GM19351 (cell line): ENCODE measurements at regions not wholly inside any gene's neighbourhood (a gene's known extent, or its start where the extent isn't known, plus 50 kb on each side); places are given as distances from the start of the nearest gene placed in this dataset.
"Not testable (repeated sequence)": the region's sequence is repeated elsewhere in the genome, so short reads cannot be mapped to it uniquely, and the experiment has no call there.

Source experiments
- ATAC-seq: cut with Tn5 transposase; IDR thresholded peaks from one replicate; pipeline ENCODE4 v1.9.1; 2021; ENCODE audit warnings: mild to moderate bottlenecking, moderate library complexity; ENCODE audit not compliant: unreplicated experiment

DNA sequence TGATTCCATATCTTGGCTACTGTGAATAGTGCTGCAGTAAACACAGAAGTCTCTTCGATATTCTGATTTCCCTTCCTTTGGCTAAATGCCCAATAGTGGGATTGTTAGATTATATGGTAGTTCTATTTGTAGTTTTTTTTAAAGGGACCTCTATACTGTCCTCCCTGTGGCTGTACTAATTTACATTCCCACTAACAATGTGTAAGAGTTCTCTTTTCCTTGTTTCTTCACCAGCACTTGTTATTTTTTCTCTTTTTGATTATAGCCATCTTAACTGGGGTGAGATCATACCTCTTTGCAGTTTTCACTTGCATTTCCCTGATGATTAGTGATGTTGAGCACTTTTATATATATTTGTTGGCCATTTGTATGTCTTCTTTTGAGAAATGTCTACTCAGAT, 102.0 kb downstream of the CARTPT start:
- no peak for ATAC-seq

DNA sequence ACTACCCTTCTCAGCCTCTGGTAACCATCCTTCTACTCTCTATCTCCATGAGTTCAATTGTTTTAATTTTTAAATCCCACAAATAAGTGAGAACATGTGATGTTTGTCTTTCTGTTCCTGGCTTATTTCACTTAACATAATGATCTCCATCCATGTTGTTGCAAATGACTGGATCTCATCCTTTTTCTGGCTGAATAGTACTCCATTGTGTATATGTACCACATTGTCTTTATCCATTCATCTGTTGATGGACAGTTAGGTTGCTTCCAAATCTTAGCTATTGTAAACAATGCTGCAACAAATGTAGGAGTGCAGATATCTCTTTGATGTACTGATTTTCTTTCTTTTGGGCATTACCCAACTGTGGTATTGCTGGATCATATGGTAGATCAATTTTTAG, 103.0 kb downstream of the CARTPT start:
- not testable (repeated sequence) for ATAC-seq

DNA sequence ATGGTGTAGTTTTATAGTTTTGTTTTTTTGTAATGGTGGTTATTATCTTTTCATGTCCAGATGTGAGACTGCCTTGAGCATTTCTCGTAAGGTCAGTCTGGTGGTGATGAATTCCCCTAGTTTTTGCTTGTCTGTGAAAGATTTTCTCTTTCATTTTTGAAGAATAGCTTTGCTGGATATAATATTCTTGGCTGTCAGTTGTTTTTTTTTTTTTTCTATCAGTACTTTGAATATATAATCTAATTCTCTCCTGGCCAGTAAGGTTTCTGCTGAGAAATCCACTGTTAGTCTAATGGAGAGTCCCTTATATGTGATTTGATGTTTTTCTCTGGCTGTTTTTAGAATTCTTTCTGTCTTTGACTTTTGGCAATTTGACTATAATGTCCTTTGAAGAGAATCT, 106.9 kb downstream of the CARTPT start:
- no peak for ATAC-seq

DNA sequence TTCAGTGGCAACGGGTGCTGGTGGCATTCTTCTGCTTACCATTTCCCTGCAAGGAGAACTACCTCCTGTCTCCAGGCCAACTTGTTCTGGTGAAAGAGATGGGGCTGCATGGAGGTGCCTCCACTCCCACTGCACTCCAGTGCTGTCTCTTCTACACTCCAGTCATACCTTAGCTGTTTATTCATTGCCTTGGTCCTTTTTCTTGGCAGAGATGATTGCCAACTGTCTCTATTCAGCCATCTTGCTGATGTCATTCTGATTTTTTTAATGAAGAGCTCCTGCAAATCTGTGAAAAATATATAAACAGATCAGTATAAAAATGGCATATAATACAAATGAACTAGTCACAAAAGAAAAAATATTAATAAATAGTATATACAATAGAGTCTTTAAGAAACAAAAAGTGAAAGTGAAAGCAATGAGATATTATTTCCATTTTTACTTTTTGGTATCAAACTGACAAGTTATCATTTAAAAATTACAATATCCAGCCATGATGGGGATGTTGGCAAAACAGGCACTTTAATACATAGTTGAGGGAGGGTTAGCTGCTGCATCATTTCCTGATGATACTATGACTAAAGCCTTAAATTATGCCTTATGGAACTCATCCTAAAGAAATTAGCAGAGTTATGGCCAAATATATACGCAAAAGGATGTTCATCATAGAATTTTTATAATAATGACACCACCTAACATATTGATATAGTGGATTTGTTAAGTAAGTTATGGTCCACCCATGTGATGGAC, 109.4 kb downstream of the CARTPT start:
- ATAC-seq: no peak

DNA sequence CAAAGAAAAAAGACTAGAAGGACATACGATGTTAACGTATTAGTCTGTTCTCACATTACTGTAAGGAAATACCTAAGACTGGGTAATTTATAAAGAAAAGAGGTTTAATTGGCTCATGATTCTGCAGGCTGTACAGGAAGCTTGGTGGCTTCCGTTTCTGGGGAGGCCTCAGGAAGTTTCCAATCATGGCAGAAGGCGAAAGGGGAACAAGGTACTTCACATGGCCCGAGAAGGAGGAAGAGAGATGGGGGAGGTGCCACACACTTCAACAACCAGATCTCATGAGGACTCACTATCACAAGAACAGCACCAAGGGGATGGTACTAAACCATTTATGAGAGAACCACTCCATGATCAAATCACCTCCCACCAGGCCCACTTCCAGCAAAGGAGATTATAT, 110.1 kb downstream of the CARTPT start:
- no peak for ATAC-seq

DNA sequence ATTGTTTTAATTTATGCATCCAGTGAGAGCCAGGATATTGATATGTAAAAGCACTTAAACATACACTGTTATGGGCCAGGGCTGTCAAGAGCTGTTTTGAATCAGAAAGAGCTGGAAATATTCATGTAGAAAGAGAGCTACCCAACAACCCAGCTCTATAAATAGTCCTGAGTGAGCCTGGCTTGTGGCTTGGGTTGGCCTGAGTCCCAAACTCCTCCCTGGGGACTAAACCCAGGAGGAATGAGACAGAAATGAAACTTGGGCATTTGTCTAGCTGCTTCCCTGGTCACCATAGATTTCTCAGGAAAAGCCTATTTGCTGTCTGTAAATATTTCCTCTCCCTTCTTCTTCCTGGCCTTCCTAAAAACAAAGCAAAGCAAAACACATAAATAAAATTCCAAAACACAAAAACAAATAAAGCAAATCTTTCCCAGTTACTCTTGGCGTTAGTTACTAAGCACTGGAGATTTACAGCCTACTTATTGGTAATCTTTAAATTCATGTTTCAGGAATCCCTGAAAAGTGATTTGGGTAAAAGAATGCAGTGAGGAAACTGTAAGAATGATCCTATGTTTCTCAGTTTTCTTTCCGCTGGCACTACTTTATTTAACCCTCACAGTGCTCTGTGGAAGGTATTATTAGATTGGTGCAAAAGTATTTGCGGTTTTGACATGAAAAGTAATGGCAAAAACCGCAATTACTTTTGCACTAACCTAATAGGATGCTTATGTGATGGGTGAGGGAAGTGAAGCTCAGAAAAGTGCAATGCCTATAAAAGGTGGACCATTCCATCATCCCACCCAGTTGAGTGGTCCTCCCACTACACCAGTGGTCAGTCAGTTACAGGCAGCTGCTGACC, 111.8 kb downstream of the CARTPT start:
- ATAC-seq: no peak

DNA sequence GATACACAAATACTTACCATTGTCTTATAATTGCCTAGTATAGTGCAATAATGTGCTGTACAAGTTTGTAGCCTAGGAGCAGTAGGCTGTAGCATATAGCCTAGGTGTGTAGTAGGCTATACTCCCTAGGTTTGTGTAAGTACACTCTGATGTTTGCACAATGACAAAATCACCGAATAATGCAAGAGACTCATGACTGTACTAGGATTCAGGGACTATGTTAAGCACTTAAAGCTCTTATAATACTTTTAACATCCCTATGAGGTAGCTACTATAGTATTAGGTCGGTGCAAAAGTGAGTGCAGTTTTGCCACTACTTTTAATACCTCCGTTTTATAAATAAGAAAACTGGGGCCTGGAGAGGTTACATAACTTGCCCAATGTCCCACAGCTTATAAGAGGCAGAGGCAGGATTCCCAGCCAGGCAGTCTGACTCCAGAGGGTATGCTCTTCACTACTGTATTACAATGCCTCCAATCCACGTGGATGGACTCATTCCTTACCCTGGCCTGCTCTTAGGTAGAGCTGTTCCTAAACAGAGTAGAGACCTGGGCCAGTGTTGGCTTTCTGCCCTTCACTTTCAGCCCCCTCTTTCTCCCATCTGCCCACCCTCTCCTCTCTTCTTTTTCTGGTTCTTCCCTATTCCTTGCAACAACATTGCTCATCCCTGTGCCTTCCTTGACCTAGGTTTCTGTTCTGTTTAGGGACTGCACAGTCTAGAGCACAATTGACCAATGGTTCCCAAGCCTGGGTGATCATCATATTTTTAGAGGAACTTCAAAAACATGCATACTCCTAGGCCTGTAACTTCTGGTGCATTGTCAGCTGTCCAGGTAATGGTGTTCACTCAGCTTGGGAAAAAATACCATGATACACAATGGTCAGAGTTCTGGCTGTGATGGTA, 114.0 kb downstream of the CARTPT start:
- no peak for ATAC-seq

DNA sequence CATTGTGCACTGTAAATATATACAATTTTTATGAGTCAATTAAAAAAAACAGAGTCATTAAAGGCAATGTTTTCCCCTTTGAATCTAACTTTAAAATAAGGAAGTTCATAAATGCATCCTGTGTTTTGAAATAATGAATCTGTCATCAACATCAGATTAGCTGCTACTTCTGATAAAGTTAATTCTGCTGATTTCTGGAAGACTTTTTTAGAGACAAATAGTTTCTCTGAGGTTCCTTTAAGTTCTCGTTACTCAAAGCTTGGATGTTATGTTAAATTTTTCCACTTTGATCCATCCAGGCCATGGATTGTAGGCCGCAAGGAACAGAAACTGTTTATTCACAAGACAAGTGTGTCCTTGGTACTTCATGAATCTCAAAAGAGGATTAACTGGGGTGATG, 115.5 kb downstream of the CARTPT start:
- no peak for ATAC-seq

DNA sequence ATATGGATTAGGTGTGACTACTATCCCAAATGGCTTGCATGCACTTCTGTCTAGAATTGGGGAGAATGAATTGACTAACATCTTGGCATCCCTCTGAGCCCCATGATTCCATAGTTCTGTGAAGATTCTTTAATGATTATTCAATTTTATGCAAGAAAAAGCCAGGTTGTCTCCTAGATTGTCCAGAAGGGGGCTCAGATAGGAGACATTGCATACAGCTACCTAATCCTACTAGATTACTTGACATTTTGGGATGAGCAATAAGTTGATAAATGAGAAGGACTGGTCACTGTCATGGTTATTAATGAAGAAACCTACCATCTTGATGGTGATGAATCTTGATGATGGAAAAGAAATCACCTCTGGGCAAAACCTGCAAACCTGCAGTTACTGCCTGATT, 117.0 kb downstream of the CARTPT start:
- no peak for ATAC-seq

DNA sequence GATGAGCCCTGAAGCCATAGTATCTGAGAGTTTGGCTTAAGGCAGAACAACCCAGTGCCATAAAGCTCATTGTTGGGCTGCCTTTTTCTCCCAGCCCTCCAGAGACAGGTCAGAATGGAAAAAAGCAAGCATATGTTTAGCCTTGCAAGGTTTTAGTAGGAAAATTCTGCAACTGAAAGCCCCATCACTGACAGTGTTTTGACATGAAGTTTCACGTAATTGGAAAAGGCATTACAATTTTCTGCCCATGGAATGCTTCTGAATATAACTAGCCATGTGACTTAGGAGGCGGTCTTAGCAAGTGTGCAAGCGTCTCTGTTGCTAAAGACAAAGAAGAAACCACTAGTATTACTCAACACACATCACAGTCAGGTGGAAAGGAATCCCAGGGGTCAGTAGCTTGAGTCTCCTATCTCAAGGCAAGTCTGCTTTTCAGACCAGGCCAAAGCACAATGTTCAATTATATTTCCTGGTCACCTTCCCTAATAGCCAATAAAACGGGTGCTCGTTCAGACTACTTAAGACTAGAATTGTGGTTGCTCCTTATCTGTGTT, 117.6 kb downstream of the CARTPT start:
- no peak for ATAC-seq

DNA sequence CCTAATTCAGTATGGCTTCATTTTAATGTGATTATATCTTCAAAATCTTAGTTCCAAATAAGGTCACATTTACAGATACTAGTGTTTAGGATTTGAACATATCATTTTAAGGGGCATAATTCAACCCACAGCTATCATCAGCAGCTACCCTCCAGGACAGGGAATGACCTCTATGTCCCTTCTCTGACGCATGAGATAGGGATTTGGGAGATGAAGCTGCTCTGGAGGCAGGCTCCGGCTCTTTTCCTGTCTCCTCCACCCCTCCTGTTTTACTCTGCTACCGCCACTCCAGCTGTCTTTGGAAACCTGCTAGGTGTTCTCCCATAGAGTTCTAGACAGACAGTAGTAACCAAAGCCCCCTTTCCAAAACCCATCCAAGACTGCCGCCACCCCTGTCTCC, 119.2 kb downstream of the CARTPT start:
- ATAC-seq: no peak

DNA sequence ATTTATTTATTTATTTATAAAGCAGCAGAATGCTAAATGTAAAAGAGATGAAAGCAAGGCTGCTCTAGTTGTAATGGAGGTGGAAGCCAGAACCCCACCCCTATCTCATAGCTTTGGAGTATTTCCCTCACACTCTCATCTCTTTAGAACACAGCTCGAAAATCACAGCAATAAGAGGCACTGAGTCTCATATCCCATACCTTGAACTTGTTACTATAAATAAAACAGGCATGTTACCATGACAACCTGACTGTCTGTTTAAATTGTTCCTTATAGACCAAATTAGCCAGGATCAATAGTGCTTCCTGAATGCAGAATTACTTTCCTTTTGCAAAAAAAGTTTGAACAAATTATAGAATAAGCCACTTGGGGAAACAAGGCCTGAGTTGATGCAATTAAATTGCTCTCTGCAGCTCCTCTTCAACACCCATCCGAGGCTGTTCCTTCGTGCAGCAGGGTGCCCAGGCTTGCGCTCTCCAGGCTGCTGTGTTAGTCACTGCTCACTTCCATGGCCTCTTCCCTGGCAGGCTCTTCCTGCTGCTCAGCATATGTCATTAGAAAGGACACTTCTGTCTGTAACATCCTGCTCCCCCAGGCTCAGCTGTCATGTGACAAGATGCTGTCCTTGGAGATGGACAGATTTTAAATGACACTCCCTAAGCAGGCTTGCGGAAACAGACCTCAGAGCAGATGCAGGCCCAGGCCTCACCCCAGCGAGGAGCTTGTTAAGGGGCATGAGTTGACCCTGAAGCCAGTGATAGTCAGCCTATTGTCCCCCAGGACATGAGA, 120.2 kb downstream of the CARTPT start:
- no peak for ATAC-seq

DNA sequence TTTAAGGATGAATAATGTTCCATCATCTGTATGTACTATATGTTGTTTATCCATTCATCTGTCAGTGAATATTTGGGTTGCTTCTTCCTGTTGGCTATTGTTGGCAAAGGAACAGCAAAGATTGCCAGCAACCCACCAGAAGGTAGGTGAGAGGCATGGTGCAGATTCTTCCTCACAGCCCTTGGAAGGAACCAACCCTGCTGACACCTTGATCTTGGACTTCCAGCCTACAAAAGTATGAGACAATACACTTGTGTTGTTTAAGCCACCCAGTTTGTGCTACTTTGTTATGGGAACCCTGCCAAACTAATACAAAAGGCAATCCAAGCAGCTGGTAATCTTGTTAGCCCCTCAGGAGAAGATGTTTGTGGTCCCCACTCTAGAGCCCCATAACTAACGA, 122.0 kb downstream of the CARTPT start:
- no peak for ATAC-seq

DNA sequence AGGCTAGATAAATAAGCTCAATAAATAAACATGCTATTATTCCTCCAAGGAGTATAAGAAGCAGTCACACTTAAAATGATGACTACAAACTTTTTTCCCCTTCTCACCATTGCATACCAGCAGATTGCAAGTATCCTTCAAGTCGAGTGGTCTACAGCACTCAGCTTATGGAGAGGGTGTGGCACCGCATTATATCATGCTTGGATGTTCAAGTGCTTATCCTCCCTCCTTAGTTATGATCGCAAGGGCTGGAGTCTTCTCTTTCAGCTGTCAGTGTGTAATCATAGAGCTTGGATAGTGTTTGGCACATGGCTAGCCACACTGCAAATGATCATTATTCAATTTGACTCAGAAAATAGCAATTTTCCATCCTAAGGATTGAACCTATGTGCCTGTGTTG, 124.0 kb downstream of the CARTPT start:
- no peak for ATAC-seq

DNA sequence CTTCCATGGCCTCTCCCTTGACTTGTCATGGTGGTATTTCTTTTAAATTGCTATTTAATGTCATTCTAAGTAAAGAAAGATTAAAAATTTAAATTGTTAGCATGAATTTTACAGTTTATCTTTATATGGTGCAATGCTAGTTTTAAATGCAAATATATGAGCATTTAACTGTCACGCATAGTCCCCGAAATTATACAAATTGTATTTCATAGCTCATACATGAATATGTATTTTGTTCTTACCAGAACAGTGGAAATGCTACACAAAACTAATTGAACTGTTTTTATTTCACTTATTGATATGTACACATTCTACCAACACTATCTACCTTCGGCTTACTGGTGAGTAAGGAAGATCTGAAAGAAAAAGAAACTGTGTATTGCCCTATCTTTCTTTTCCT, 125.8 kb downstream of the CARTPT start:
- no peak for ATAC-seq

DNA sequence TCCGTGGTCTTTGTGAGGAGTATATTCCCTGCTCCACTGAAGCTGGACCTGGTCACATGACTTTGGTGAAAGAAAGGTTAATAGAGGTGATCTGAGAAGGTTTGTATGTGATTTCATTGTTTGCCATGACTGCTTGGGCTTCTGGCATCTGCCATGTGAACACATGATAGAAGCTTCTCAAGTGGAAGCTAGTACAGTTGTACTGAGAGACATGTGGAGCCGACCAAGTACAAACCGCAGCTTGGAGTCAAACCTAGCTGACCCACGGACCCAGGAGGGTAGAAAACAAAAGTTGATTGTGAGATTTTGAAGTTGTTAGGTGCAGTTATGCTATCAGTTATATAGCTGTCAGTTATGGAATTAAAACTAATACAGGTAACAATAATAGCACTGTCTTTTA, 140.4 kb downstream of the CARTPT start:
- ATAC-seq: no peak

DNA sequence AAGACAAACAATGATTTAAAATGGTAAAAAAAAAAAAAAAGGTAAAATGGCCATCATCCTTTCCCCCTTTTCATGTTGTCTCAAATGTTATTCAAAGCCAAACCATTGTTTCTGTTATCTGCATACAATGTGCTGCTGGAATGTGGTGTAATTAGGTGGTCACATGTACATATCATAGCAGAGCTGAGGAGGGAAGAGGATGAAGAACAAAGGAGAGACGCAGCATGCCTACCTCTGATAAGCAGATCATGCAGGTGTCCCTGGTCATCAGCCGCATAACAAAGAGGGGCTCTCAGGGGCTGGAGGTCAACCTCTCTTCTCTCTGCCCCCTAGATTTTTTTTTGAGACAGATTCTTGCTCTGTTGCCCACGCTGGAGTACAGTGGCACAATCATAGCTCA, 141.0 kb downstream of the CARTPT start:
- ATAC-seq: no peak

DNA sequence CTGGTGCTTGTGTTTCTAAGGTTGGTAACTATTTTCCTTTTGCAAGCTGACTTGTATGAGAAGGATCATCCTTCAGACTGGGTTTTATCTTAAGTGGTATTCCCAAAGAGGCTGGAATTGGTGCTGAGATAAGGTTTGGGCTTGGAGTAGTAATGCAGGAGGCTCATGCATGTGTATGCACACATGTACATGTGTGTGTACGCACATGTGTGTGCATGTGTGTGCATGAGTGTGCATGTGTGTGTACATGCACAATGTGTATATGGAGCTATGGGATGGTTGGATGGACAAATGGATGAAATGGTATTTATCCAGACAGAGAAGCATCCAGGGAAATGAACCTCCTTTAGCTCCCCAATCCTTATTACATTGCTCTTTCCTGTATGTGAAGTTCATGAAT, 142.6 kb downstream of the CARTPT start:
- ATAC-seq: no peak

DNA sequence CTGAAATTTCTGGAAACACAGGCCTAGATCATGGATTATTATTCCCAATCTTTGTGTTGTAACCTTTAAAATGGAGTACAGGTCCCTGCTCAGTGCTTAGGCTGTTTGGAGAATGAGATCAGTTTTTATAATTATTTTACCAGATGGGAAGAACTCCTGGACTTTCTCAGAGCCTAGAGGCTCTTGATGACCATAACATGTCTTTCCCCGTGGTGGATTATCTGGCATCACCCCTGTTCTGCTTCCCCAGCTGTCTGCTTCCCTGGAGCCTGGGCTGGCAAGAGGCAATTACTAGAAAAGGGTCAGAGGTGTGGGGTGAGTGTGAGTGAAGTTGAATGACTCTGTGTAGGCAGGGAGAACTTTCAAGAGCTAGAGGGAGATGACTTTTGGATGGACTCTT, 143.0 kb downstream of the CARTPT start:
- ATAC-seq: no peak

DNA sequence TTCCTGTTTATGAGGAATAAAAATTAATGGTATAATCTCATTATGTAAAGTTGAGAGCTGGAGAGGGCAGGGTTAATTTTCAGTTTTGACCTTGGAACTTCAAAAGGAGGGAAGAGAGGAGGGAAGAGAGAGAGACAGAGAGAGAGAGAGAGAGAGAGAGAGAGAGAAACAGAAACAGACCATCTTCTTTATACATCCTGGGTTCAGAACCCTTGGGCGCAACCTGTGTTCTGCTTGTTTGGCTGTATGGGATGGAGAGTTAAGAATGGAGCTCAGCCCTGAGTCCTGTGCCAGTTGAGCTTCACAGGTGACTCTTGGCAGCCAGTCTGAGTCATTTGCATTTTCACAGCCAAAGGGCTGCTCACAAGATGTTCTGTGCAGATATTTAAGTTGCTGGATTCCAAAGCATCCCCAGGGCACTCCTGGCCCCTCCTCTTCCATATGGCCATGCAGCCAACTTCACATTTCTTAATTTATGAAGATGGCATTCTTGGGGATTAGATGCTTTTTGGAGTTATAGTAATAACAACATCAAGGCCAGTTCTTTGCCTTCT, 143.5 kb downstream of the CARTPT start:
- no peak for ATAC-seq
